ENCODE measurements at regions not wholly inside any gene's neighbourhood (a gene's known extent, or its start where the extent isn't known, plus 50 kb on each side); places are given as distances from the start of the nearest gene placed in this dataset.

GRCh38 chr10:118977022-118977599 lies 52.4 kb upstream of the NANOS1 start:
- TF ChIP-seq POLR2A (IDR thresholded peaks at IDR 0.05; ENCODE audit: low read length), result no peak
- TF ChIP-seq GATA1 (IDR thresholded peaks at IDR 0.05; ENCODE audit: low read depth, low read length), result no peak

Measured in erythroblast (primary cell).